ENCODE measurements at regions not wholly inside any gene's neighbourhood (a gene's known extent, or its start where the extent isn't known, plus 50 kb on each side); places are given as distances from the start of the nearest gene placed in this dataset.

DNA sequence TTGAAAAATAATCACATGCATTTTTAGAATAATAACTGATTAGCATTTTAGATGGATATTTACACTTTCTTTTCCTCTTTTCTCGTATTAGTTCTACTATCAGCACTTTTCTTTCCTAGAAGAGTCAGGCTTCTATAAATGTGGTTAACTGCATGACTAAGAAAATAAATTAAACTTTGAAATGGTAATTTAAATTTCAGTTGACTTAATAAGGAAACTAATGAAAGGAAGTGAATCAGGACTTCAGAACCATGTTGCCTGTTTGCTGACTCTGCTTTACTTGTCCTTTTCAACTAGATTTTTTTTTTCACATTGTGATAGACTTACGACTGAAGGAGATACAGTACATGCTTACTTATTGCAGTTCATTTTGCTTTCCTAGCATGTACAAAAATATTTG, 1258.2 kb upstream of the EYS start:
- DNase-seq (ENCODE audit: low read depth), result no peak
- TF ChIP-seq, protein P1, sequence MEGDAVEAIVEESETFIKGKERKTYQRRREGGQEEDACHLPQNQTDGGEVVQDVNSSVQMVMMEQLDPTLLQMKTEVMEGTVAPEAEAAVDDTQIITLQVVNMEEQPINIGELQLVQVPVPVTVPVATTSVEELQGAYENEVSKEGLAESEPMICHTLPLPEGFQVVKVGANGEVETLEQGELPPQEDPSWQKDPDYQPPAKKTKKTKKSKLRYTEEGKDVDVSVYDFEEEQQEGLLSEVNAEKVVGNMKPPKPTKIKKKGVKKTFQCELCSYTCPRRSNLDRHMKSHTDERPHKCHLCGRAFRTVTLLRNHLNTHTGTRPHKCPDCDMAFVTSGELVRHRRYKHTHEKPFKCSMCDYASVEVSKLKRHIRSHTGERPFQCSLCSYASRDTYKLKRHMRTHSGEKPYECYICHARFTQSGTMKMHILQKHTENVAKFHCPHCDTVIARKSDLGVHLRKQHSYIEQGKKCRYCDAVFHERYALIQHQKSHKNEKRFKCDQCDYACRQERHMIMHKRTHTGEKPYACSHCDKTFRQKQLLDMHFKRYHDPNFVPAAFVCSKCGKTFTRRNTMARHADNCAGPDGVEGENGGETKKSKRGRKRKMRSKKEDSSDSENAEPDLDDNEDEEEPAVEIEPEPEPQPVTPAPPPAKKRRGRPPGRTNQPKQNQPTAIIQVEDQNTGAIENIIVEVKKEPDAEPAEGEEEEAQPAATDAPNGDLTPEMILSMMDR (IDR thresholded peaks at IDR 0.05; ENCODE audit: control insufficient read depth, insufficient read depth, low read depth, low read length, missing control alignments), result no peak
- H3K4me3 ChIP-seq (ENCODE audit: control insufficient read depth, low read depth, low read length), result no peak overlapping the region

DNA sequence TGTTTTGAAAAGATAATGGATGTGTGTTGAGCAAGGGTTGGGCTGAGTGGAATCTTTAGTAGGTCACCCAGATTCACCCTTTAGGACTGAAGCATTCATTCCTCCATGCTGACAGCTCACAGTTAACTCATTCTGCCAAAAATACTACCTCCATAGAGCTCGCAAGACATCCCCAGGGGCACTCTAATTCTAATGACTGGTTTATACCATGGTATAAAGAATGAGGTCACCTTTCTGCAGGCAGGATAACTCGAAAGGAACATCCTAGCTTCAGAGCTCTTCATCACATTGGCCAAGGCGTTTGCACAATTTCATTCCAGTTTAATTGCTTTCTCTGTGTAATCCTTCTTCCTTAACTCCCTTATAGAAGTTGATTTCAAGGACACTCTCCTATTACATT, 1257.2 kb upstream of the EYS start:
- DNase-seq (ENCODE audit: low read depth), result no peak
- H3K4me3 ChIP-seq (ENCODE audit: control insufficient read depth, low read depth, low read length), result no peak overlapping the region
- TF ChIP-seq, protein P1 (IDR thresholded peaks at IDR 0.05; ENCODE audit: control insufficient read depth, insufficient read depth, low read depth, low read length, missing control alignments), result no peak

- no peak for DNase-seq (ENCODE audit: low read depth)
- no peak overlapping the region for H3K4me3 ChIP-seq (ENCODE audit: control insufficient read depth, low read depth, low read length)
- TF ChIP-seq, protein P1 (IDR thresholded peaks at IDR 0.05; ENCODE audit: control insufficient read depth, insufficient read depth, low read depth, low read length, missing control alignments), result no peak
Observed at GRCh38 chr6:66962082-66962481, 1255.1 kb upstream of the EYS start.

DNA sequence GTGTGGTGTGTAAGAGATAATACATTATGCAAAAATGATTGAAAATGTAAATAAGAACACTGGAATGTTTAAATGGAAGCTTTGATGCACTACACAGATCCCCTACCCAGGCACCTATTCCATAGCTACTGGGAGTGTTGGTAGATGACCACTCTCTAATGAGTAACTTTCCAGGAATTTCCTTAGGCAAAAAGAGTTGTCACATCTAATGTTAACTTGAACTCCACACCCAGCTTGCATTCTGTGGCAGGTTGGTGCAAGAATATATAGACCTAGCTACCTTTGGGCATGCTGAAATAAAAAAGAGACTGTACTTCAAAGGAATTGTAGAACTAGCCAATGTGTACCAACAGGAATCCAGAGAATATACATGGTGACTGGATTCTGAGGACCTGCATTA, 1254.2 kb upstream of the EYS start:
- no peak overlapping the region for H3K4me3 ChIP-seq (ENCODE audit: control insufficient read depth, low read depth, low read length)
- no peak for DNase-seq (ENCODE audit: low read depth)
- TF ChIP-seq, protein P1 (IDR thresholded peaks at IDR 0.05; ENCODE audit: control insufficient read depth, insufficient read depth, low read depth, low read length, missing control alignments), result no peak

DNA sequence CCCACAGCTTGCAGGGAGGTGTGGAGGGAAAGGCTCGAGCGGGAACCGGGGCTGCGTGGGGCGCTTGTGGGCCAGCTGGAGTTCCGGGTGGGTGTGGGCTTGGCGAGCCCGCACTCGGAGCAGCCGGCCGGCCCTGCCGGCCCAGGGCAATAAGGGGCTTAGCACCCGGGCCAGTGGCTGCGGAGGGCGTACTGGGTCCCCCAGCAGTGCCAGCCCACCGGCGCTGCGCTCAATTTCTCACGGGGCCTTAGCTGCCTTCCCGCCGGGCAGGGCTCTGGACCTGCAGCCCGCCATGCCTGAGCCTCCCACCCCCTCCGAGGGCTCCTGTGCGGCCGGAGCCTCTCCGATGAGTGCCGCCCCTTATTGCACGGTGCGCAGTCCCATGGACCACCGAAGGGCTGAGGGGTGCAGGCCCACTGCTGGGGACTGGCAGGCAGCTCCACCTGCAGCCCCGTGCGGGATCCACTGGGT, 1242.2 kb upstream of the EYS start:
- H3K4me3 ChIP-seq (ENCODE audit: control insufficient read depth, low read depth, low read length), result no peak overlapping the region
- DNase-seq (ENCODE audit: low read depth), result no peak
- TF ChIP-seq, protein P1 (IDR thresholded peaks at IDR 0.05; ENCODE audit: control insufficient read depth, insufficient read depth, low read depth, low read length, missing control alignments), result no peak

GRCh38 chr6:66948106-66948505, 1241.1 kb upstream of the EYS start:
- no peak overlapping the region for H3K4me3 ChIP-seq (ENCODE audit: control insufficient read depth, low read depth, low read length)
- no peak for DNase-seq (ENCODE audit: low read depth)
- TF ChIP-seq, protein P1 (IDR thresholded peaks at IDR 0.05; ENCODE audit: control insufficient read depth, insufficient read depth, low read depth, low read length, missing control alignments), result no peak

DNA sequence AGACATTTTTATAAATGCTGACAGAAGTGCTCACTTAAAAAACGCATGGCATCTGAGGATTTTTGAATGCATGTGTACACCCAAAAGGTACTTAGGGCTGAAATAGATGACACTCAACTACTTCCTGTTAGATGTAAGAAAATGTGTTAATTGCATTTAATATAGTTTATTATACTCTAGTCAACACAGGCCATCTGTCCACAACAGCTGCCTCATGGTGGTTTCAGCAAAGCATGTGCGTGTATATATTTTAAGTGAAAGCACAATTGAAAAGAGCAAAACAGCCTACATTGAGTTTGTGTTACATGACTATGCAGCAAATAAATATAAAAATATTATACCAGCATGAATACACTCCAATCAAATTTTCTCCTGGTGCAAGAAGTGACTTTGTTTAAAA, 1233.0 kb upstream of the EYS start:
- no peak for DNase-seq (ENCODE audit: low read depth)
- TF ChIP-seq, protein P1 (IDR thresholded peaks at IDR 0.05; ENCODE audit: control insufficient read depth, insufficient read depth, low read depth, low read length, missing control alignments), result no peak
- H3K4me3 ChIP-seq (ENCODE audit: control insufficient read depth, low read depth, low read length), result no peak overlapping the region

All from AG09309 (cell line).